ENCODE measurements at regions not wholly inside any gene's neighbourhood (a gene's known extent, or its start where the extent isn't known, plus 50 kb on each side); places are given as distances from the start of the nearest gene placed in this dataset.

GRCh38 chr9:81231011-81231410 is 458.3 kb downstream of the TLE1 start:
- Histone ChIP-seq H3K36me3 (no peaks in the 10 kb centered on the region), H3K27ac (no peak overlapping the region), H3K4me3 (no peak overlapping the region), H3K27me3 (no peaks in the 10 kb centered on the region), H3K4me1 (ENCODE audit: insufficient read depth) (no peaks in the 10 kb centered on the region), H3K9me3 (no peaks in the 10 kb centered on the region)
- intact Hi-C loops (cut with DNase I): no loop called here
- no peak for TF ChIP-seq POLR2A (IDR thresholded peaks at IDR 0.05)
- no peak for TF ChIP-seq EP300 (IDR thresholded peaks at IDR 0.05)
- 0 to 96% (median 0%) methylated on average over 1 of the region's 1 CpG for WGBS, 3 donors
- DNase-seq: no peak

GRCh38 chr9:81227507-81228245 is 461.7 kb downstream of the TLE1 start:
- TF ChIP-seq POLR2A (IDR thresholded peaks at IDR 0.05) (no peak), CTCF (IDR thresholded peaks at IDR 0.05) (no peak), EP300 (IDR thresholded peaks at IDR 0.05) (no peak)
- Histone ChIP-seq H3K27me3 (no peaks in the 10 kb centered on the region), H3K9me3 (no peaks in the 10 kb centered on the region), H3K4me1 (ENCODE audit: insufficient read depth) (peaks cover 4% of the 10 kb centered on the region), H3K4me3 (no peak overlapping the region), H3K36me3 (no peaks in the 10 kb centered on the region), H3K27ac (no peak overlapping the region)
- 87 to 88% (median 87%) methylated on average over 6 of the region's 6 CpGs for WGBS, 3 donors
- intact Hi-C loops (cut with DNase I): no loop called here
- DNase-seq: no peak

GRCh38 chr9:81225596-81225995 is 463.8 kb downstream of the TLE1 start:
- 72 to 82% (median 76%) methylated on average over 1 of the region's 1 CpG for WGBS, 3 donors

DNA sequence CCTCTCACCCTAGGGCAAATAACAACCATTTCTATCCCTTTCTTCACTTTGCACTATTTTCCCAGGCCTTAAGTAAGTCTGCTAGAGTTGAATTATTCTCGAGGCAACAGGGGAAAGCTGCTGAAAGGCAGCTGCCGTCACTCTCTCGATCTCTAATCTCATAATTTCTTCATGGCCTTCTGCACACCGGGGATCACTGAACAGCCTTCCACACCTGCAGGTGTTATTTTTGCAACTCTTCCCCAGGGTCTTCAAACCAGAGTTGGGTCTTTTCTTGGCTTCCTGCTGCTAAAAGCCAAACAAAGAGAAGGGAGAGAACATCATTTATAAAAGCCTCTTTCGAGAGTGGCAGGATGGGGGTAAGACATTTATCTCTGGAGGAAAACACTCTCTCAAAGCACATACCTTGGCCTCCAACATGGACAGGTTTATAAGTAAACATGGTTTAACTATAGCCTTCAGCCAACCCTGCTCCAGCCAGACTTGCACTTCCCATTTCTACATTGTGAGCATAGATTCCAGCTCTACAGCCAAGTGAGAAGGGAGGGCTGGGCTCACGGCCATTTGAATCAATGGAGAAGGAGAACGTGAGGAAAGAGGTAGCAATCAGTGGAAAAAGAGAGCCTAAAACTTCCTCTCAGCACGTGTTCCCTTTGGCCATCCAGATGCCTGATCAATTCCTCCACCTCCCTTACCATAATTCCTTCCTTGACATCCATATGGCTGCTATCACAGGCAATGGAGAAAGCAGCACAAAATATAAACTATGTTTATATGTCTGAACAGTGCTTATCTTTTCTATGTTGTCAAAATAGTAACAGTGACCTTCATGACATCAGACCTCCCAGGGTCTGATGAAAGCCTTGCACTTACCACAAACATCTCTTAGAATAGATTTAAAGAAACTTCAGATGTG is 464.9 kb downstream of the TLE1 start:
- intact Hi-C loops (cut with DNase I): no loop called here
- H3K4me1 ChIP-seq (ENCODE audit: insufficient read depth): peaks cover 4% of the 10 kb centered on the region
- H3K27ac ChIP-seq: no peak overlapping the region
- WGBS, 3 donors: 30 to 36% (median 36%) methylated on average over 8 of the region's 8 CpGs
- H3K27me3 ChIP-seq: no peaks in the 10 kb centered on the region
- TF ChIP-seq POLR2A (IDR thresholded peaks at IDR 0.05): no peak
- TF ChIP-seq CTCF (IDR thresholded peaks at IDR 0.05): no peak
- no peaks in the 10 kb centered on the region for H3K36me3 ChIP-seq
- H3K4me3 ChIP-seq: no peak overlapping the region
- peak in 1 of 5 donors; percentile 8 for DNase-seq
- no peaks in the 10 kb centered on the region for H3K9me3 ChIP-seq

More at GRCh38 chr9:81225596-81225995, 463.8 kb downstream of the TLE1 start:
- peaks cover 4% of the 10 kb centered on the region for H3K4me1 ChIP-seq (ENCODE audit: insufficient read depth)
- H3K36me3 ChIP-seq: no peaks in the 10 kb centered on the region
- no peak overlapping the region for H3K27ac ChIP-seq
- H3K9me3 ChIP-seq: no peaks in the 10 kb centered on the region
- no peak overlapping the region for H3K4me3 ChIP-seq
- intact Hi-C loops (cut with DNase I): no loop called here
- no peak for DNase-seq
- no peaks in the 10 kb centered on the region for H3K27me3 ChIP-seq
- no peak for TF ChIP-seq EP300 (IDR thresholded peaks at IDR 0.05)
- no peak for TF ChIP-seq POLR2A (IDR thresholded peaks at IDR 0.05)
- no peak for TF ChIP-seq CTCF (IDR thresholded peaks at IDR 0.05)
